HG03066 (cell line): ENCODE measurements at regions not wholly inside any gene's neighbourhood (a gene's known extent, or its start where the extent isn't known, plus 50 kb on each side); places are given as distances from the start of the nearest gene placed in this dataset.

Experiments used
- ATAC-seq: cut with Tn5 transposase; IDR thresholded peaks from one replicate; pipeline ENCODE4 v1.9.1; 2021; ENCODE audit warnings: low read depth; ENCODE audit not compliant: unreplicated experiment

DNA sequence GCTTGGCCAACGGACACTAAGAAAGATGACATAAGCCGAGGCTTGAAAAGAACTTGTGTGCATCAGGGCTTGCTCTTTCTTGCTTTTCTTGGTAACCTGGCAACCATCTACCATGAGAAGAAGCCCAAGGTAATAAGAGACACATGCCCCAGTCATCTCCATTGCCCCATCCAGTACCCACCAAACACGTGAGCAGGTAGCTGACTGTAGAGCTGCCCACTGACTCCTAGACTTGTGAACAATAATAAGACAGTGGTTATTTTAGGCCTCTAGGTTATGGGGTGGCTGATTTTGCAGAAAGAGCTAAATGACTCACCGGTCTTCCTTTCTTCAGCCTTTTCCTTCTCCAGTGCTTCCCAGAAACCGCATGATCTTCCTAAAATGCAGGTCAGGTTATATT lies 105.0 kb upstream of the JUN start:
- ATAC-seq = no peak

DNA sequence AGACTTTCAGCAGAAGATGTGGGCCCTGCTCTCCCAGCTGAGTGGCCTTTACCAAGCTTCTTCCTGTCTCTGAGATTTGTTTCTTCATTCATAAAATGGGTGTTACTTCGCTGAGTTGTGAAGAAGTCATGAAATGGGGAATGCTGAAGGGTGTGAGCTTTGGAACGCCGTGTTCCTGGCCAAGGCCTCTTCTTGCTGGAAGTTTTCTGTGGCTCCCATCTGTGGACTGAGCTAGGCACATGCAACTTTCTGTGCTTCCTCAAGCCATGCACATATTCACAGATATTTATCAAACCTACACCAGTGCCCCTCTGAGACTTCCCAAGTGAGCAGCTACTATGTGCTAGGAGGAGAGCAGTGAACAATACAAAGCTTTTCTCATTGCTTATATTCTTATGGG lies 106.3 kb upstream of the JUN start:
- no peak for ATAC-seq

DNA sequence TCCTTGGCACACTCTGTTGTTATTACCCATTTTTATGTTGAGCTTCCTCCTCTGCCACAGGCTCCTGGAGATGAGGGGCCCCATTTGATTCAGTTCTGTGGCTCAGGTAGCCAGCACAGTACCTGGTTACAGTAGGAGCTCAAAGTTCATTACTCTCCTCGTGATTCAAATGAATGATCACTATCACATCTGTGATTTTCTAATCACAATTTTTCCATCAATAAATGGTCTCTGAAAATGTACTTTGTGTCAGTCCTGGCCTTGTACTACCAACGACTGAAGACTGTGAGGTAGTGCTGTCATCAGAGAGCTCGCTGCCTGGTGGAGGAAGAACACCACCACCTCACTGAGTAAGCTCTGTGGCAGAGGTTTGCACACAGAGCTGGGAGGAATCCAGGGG lies 106.8 kb upstream of the JUN start:
- no peak for ATAC-seq

DNA sequence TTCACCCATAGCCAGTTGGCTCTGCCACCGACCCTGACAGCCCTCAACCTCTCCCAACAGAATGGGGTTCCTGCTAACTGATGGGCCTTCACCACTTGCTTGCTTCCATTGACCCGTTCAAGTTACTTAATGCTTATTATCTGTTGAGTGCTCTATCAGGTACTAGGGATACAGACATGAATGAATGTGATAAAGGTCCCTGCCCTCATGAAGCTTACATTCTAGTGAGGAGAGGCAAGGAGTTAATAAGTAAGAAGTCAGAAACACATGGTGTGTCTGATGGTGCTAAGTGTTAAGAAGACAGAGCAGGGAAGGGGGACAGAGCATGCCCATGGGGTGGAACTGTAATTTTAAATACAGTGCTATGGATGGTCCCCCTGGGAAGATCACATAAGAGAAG lies 107.5 kb upstream of the JUN start:
- ATAC-seq = no peak

DNA sequence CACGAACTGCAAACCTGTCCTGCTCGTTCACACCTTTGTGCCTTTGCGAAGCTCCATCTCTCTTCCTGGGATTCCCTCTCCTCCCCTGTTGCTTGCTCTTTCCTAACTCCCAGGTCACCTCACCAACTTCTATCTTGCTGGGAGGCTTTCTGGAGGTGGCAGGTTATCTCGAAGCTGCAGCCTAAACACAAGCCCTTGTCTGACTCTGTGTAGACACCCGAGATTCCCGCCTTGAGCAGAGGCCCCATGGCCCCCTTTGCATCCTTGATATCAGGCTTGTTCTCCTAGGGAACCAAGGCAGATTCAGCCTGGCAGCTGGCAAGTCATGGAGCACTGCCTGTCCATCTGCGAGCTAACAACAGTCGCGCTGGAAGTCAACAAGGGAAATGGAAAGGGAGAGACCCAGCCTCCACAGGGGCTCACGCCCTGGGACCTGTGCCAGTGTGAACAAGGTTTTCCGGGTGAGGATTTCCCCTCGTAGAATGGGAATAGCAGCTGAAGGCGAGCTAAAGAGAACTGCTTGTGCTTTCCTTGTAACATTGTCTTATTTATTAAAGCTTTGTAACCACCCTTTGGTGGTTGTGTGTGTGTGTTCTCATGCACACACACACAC lies 109.5 kb upstream of the JUN start:
- no peak for ATAC-seq

DNA sequence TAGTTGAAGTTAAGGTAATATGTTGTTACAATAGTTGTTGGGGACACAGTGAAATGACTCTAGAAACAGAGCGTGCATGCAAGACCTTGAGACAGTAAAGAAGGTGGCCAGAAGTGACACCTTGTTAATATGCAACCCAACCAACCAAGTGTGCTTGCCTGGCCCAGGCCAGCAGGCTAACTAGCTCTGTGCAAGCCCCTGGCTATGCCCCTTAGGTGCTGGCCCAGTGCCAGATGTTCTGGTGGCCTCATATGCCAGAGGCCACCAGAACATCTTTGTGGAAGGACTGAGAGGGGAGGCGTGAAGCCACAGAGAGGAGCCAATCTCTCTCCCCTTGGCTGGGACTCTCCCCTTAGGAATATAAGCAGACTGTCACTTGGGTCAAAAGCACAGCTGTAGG lies 111.2 kb upstream of the JUN start:
- no peak for ATAC-seq

DNA sequence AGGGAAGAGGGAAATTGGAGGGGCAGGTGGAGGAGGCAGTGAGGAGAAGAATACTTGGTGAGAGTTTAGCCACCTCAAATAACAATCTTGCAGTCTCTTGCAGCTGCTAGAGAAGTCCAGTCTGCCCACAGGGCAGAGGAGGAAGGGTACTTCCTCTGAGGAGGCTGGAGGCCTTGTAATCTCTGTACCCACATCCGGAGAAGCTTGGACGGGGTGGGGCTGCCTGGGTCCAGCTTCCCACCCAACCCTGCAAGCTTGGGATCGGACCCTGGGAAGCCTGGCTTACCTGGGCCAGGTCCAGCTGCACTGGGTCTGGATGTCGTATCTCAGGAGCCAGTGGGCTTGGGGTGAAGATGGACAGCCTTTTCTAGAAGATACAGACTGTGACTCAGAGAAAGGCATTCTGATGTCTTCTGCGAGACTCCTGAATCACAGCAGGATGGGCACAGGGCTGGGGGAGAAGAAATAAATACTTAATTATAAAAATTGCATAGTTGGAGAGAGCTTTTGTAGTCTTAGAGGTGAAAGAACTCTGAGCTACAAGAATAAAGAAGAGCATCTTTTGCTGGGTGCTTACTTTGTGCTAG lies 111.8 kb upstream of the JUN start:
- no peak for ATAC-seq

DNA sequence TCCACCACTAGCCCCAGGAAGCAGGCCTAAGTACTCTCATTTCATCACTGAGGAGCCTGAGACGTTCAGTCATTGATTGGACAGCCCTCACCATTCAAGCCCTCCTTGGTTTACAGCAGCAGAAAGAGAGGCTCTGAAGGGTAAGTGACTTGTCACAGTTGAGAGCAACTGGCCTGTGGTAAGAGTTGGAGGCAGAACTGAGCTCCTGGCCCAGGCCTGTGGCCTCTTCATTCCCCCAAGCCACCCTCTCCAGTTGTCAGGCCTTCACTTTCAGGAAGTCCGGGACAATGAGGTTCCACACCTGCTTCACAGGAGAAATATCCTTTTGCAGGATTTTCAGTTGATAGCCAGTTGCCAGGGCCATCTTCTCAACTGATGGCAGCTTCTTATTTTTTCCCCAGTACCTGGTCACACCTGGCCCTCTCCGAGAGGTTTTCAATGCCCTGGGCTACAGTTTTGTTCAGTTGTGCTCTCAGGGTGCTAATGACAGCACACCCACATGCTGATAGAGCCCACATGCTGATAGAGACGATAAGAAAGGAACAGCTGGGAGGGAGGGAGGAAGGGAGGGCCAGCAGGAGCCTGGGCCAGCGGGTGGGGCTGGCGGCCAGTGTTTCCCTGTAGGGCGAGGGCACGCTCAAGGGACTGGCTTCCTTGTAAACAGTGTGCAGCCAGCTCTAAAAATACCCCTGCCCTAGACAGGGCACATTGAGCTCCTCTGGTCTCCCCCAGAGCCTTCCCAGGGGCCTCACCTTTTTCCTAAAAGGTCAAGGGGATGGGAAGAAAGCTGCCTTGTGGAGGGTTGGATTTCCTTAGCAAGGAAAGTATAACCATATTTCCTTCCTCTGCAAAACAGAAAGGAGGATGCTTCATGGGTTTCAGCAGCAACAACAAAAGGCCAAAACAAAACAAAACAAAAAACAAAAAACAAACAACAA lies 112.7 kb upstream of the JUN start:
- no peak for ATAC-seq

DNA sequence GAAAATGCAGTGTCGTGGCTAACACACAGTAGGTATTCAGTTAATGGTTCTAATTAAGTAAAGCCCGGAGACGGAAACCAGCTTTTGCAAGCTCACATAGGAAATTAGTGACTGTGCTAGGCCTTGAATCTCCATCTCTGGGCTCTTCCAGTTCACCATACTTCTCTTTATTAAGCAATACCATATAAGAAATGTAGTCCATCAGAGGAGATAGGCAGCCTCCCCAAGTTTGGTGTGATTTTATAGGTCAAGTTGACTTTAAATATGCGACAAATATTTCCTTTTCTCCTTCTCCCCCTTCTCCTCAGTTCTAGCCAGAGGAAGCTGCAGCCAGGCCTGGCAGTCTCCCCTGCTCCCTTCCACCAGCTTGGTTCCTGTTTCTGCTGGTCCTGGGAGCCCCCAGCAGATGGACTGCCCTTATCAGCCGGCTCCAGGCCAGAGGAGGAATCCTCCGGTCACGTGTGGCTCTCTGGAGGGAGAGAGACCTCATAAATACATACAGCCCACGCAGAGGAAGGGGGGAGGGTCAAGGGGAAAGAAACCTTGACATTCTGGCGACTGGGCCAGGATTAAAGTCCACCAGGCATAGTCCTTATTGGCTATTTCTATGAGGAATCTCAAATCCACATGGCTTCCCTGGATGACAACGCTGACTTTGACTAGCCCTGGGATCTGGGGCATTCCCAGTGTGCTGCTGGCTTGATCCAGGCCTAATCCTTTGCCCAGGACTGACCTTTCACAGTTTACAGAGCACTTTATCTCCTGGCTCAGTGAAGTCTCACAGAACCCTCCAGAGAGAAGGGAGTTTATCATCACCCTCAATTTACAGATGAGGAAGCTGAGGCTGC lies 115.1 kb upstream of the JUN start:
- no peak for ATAC-seq

DNA sequence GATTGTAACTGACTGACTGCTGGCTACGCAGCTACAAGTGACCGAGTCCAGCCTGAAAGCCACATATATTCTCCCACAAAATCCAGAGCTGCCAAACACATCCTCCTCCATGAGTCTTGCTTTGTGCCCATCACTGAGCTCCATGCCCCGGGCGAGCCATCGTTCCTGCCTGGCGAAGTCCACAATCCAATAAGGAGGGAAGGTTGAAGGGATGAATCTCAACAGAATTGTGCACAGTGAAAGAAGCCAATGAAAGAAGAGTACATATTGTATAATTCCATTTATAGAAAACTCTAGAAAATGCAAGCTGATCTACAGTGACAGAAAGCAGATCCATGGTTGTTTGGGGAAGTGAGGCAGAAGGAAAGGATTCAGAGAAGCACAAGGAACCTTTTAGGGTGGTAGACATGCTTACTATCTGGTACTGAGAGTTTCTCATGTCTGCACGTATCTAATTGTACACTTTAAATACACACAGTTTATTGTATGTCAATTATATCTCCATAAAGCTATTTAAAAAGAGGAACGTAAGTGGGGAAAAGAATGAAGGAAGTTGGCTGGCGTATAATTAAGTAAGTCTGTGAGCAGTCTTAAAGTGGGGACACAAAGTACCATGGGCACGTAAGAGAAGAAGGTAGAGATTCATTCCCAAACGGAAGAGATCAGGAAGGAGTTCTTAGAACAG lies 115.9 kb upstream of the JUN start:
- no peak for ATAC-seq

DNA sequence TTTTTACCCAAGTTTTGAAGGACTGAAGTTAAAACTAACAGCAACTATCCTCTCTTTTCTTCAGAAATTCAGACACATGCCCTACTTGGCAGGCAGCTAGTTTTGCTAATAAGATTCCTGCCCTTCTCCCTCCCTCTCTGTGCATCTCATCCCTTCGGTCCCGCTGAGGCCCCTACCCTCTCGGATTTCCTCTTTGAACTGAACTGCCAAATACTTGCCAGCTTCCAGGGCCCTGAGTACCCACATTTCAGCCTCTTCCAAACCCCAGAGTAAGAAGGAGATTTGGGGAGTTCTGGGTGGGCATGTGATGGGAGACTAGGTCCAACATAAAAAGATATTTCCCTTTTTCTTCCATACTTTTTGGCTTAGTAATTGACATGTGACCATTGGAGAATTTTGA lies 116.5 kb upstream of the JUN start:
- ATAC-seq = no peak

DNA sequence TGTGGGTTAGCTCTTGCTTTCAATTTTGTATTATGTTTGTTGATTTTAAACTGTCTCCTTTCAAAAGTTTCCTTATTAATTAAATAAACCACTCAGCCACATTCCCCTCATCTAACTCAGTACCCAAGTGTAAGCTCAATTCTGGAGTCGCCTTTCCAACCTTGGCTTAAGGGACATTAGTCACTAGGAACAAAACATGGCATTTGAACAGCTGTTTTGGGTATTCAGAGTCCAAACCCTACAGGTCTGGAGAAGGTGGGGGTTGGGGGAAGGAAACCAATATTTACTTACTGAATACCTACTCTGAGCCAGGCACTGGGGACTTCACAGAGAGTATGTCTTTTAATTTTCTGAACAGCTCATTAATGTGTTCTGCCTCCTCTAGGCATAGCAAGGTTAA lies 117.2 kb upstream of the JUN start:
- ATAC-seq = no peak

DNA sequence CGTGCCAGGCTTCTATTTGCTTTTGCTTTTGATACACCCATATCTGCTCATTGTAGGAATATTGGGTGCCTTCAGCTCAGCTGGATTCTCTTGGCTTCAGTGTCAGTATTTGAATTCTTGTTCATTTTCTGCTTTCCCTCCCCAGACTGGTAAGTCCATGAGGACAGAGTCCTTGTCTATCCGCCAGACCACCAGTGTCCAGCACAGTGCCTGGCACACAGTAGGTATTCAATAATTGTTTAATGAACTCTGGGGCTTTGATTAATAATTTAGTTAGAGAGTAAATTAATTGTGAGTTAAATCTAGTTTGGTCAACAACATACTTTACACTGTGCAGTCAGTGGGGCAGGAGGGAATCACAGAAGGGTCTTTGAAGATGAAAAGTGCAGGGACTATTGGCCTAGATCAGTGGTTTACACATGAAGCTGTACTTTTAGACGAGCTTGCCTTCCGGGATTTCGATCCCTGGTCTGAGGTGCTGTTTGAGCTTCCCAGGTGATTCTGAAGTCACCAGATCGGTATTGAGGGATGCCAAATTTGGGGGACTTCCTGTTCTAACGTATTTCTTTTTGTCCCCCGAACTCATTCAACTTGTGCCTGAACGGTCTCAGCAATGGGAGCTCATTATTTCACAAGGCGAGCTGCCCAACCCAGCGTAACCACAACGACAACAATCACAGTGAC lies 119.1 kb upstream of the JUN start:
- no peak for ATAC-seq

DNA sequence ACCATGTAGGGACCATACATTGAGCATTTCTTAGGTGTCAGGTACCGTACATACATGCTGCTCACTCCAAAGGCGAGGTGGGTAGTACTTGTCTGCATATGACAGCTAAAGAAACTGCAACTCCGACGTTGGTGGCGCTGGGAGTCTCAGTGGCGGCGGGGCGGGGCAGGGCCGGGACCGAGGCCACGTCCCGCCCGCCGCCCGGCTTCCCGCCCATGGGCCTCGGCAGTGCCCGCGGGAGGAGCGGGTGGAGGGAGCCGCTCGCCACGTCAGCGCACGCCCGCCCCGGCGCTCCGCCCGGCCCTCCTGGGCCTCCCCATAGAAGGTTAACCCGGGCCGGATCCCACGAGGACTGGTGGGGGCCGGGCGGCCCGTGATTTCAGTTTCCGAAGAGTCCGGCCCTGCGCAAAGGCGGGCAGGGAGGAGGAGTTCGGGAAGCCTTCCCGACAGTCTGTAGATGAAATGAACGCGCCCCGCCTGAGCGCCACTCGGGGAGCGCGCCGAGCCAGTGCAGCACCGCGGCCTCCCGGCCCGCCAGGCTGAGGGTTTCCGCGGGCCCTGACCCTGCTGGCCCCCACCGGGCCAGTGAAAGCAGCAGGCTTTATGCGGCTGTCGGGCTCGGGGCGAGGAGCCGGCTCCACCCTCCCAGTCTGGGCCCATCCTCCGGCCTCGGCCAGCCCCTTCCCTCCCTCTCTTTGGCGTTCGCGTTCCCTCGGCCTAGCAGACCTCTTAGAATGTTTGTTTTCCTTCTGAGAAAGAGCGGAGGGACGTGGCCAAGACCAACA lies 119.9 kb upstream of the JUN start:
- ATAC-seq = peak; percentile 91

DNA sequence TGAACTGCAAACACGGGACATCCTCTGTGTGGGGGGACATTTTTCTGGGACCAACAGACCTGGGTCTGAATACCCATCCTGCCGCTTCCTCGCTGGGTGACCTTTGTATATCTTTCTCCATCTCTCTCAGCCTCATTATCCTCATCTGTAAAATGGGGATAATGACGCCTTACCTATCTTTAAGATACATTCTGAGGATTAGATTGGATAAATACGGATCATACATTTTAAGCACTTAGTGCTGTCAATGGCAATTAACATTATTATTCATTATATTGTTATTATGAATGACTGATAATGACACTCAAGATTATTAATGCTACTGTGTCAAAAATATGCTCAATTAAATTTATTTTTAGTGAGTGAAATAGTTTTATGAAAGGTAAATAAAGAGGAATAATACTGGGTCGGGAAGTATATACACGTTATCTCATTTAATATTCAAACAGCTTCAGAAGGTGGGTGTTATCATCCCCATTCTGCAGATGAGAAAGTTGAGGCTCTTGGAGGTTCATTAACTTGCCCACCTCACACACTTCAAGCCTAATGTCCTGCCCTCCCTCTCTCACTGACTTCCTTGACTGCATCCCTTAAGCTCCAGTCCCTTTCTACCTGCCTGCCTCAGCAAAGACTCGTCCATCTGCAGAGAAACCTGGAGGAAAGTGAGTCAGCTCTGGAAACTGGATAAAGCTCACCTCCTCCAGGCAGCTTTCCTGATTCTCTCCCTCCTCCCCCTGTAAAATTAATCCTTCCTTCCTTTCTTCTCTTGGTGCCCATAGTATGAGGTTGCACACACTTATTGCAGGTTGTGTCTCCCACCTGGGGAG lies 120.7 kb upstream of the JUN start:
- ATAC-seq = no peak

DNA sequence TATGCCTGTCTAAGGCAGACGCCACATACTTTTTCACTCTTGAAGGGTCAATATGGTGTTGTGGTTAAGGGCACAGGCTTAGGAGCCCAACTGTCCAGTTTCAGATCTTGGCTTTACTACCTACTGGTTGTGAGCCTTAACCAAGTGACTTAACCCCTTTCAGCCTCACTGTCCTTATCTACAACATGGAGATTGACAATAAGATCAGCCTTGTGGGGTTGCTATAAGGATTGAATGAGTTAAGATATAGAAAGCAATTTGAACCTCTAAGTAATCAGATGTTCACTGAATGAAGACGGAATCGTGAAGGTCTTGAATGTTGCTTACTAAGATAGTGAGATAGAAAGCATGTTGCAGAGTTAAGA lies 121.3 kb upstream of the JUN start:
- no peak for ATAC-seq

DNA sequence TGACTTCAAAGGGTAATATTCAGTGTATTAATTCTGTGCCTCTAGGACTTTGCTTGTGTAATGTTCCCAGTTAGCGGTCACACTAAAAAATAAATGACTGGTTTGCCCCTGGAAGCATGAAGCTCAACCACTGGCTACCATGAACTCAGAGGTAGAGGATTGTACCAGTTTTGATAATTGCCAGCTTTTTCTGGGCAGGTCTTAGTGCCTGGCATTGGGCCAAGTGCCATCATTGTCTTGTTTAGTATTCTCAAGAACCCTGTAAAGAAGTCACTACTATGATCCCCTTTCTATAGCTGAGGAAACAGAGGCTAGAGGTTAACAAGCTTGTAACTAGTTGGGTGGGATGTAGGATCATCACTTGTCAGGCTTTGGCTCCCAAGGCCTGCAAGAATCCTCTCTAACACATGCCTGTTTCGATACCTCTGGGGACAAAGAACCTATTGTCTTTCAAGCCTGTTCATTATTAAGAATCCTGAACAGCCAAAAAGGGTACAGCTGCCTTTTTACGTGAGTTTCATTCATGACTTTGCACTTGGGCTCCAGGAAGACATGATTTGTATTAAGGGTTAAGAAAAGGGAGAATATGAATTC lies 121.9 kb upstream of the JUN start:
- ATAC-seq = no peak

DNA sequence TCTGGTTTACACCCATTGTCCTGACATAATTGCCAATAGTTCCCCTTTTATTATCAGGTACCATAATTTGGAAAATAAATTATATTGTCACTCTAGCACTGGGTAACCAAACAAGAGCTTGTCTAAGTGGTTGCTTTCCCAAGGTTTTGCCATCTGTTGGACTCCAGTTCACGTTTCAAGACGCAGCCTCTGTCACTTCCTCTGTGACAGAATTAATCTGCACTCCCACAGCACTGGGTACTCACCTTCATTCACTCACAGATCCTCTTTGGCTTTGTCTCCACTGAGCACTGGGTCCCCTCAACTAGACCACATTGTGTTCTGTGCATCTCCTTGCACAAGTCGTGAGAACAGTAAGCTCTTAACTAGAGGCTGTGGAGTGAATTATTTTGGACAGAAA lies 123.6 kb upstream of the JUN start:
- no peak for ATAC-seq
